ENCODE measurements at regions not wholly inside any gene's neighbourhood (a gene's known extent, or its start where the extent isn't known, plus 50 kb on each side); places are given as distances from the start of the nearest gene placed in this dataset.
A peak's percentile ranks its signal among the peaks of the same experiment; 100 is the strongest.
"Not testable (repeated sequence)": the region's sequence is repeated elsewhere in the genome, so short reads cannot be mapped to it uniquely, and the experiment has no call there.

GRCh38 chr5:142259758-142260157, 65.1 kb downstream of the SPRY4 start:
- Mint-ChIP-seq H3K36me3 (peaks cover 5 to 6% of the 10 kb centered on the region in 2 donors), H3K27ac (no peak overlapping the region), H3K9me3 (peaks cover 3 to 5% of the 10 kb centered on the region in 2 donors)
- DNase-seq (ENCODE audit: low spot score in 2 of 2) (no peak), ATAC-seq (no peak)

- DNase-seq (ENCODE audit: low spot score in 2 of 2): no peak
- Mint-ChIP-seq H3K36me3 (peaks cover 5 to 6% of the 10 kb centered on the region in 2 donors), H3K9me3 (peaks cover 3 to 5% of the 10 kb centered on the region in 2 donors), H3K27ac (peak overlapping the region in 1 of 2 donors; percentile 37)
- no peak for ATAC-seq
Observed at GRCh38 chr5:142255831-142256230, 69.0 kb downstream of the SPRY4 start.

DNA sequence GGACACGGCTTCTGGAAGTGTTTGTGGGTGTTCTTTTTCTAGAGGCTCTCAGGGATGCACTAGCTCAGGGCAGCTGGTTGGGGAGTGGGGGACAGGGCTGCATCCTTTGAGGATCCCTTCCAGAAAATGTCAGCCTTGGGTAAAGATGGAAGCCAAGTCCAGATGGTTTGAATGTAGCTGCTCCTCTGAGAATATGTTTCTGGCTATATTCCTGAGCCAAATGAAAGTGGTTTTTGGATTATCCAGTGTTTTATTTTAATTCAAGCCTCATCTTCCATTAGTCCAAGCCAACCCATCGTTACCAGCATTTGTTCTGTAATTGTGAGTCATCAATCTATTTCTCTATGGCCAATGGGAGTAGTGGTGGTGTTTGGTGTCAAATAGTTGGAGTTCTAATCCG, 70.4 kb downstream of the SPRY4 start:
- DNase-seq (ENCODE audit: low spot score in 2 of 2) (no peak), ATAC-seq (no peak)
- Mint-ChIP-seq H3K9me3 (peaks cover 3 to 5% of the 10 kb centered on the region in 2 donors), H3K36me3 (peaks cover 5 to 6% of the 10 kb centered on the region in 2 donors), H3K27ac (no peak overlapping the region)

DNA sequence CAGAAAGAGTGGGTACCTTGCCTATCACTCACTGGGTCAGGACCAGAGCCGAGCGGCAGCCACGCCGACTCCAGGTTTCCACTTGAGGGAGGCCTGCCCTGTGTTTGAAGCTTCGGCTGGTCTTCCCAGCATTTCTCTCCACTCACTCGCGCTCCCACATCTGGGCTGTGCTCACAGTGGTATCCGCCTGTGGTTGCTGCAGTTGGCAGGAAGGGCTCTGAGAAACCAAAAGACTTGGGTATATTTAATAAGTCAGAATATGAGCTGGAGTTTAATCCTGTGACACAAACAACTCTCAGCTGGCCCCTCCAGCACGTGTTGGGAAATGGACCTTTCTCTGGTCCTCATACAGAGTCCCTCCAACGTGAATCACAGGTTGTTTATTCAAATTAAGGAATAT, 70.9 kb downstream of the SPRY4 start:
- Mint-ChIP-seq H3K9me3 (peaks cover 3 to 5% of the 10 kb centered on the region in 2 donors), H3K36me3 (peaks cover 5 to 6% of the 10 kb centered on the region in 2 donors), H3K27ac (no peak overlapping the region)
- ATAC-seq (no peak), DNase-seq (ENCODE audit: low spot score in 2 of 2) (no peak)

- H3K27ac Mint-ChIP-seq: no peak overlapping the region
- H3K9me3 Mint-ChIP-seq: no peaks in the 10 kb centered on the region
- DNase-seq (ENCODE audit: low spot score in 2 of 2) (no peak), ATAC-seq (no peak)
- no peaks in the 10 kb centered on the region for H3K36me3 Mint-ChIP-seq
Observed at GRCh38 chr5:142250119-142250518, 74.7 kb downstream of the SPRY4 start.

GRCh38 chr5:142248853-142249462, 75.9 kb downstream of the SPRY4 start:
- ATAC-seq (no peak), DNase-seq (ENCODE audit: low spot score in 2 of 2) (no peak)
- Mint-ChIP-seq H3K9me3 (no peaks in the 10 kb centered on the region), H3K27ac (no peak overlapping the region), H3K36me3 (no peaks in the 10 kb centered on the region)

DNA sequence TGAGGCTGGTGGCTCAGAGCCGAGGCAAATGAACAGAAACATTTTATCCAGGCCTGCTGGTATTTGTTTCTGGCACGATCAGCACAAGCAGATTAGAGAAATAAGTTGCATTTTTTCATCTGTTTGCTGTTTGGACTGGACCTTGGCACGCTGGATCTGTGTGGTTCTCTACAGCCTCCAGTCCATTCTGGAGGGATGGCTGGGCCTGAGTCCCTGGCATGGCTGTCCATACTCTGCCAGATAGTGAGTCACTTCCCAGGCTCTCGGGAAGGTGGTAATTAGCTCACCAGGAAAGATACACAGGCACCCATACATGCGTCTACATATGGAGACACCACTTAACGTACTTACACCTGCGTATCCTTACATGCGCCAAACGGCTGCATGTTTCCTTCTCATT, 78.6 kb downstream of the SPRY4 start:
- peak overlapping the region in 1 of 2 donors; percentile 60 for H3K27ac Mint-ChIP-seq
- DNase-seq (ENCODE audit: low spot score in 2 of 2) (no peak), ATAC-seq (no peak)
- no peaks in the 10 kb centered on the region for H3K36me3 Mint-ChIP-seq
- H3K9me3 Mint-ChIP-seq: no peaks in the 10 kb centered on the region

DNA sequence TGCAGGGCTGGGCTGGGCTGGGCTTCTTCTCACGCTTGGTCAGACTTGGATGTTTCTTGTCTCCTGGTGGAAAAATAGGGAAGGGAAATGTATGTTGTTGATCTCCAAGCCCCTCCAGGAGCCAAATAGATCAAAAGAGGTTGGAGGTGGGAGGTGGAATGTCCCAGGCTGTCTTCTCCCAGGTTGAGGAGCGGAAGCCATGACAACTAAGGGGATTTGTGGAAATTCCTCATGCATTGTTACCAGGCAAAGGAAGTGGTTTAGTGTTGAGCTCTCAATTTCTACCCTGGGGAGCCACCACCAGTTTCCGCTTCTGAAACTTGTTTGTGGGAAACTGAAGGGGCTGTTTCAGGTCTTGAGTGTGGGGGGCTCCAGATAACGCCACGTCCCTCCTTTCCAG, 79.0 kb downstream of the SPRY4 start:
- DNase-seq (ENCODE audit: low spot score in 2 of 2): no peak
- H3K27ac Mint-ChIP-seq: no peak overlapping the region
- H3K9me3 Mint-ChIP-seq: no peaks in the 10 kb centered on the region
- H3K36me3 Mint-ChIP-seq: no peaks in the 10 kb centered on the region
- ATAC-seq: no peak

- DNase-seq (ENCODE audit: low spot score in 2 of 2) (no peak), ATAC-seq (no peak)
- Mint-ChIP-seq H3K36me3 (no peaks in the 10 kb centered on the region), H3K27ac (no peak overlapping the region), H3K9me3 (no peaks in the 10 kb centered on the region)
Observed at GRCh38 chr5:142244440-142244839, 80.4 kb downstream of the SPRY4 start.

- Mint-ChIP-seq H3K9me3 (no peaks in the 10 kb centered on the region), H3K27ac (no peak overlapping the region), H3K36me3 (no peaks in the 10 kb centered on the region)
- DNase-seq (ENCODE audit: low spot score in 2 of 2) (no peak), ATAC-seq (no peak)
Observed at GRCh38 chr5:142242272-142242671, 82.5 kb downstream of the SPRY4 start.

DNA sequence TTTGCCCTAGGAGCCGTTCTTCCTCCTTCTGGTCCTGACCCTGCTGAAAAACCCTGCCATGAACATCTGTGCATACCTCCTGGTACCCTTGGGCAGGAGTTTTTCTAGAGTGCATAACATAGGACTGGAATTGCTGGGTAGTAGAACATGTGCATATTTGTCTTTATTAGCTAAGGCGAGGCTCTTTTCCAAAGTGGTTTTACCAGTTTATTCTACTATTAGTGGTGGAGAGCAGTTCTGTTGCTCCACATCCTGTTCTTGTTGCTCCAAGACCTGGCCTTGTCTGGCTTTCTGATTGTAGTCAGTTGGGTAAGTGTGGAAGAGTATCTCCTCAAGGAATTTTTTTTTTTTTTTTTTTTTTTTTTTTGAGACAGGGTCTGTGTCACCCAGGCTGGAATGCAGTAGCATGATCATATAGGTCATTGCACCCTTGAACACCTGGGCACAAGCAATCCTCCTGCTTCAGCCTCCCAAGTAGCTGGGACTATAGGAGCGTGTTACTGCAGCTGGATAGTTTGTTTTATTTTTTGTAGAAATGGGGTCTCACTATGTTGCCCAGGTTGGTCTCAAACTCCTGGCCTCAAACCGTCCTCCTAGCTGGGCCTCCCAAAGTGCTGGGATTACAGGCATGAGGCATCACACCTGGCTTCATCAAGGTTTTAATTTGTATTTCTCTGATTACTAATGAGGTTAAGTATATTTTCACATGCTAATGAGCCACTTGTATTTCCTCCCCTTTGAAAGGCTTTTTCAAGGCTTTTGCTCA, 85.2 kb downstream of the SPRY4 start:
- ATAC-seq (no peak), DNase-seq (ENCODE audit: low spot score in 2 of 2) (no peak)
- Mint-ChIP-seq H3K9me3 (no peaks in the 10 kb centered on the region), H3K27ac (no peak overlapping the region), H3K36me3 (no peaks in the 10 kb centered on the region)

- DNase-seq (ENCODE audit: low spot score in 2 of 2) (no peak), ATAC-seq (no peak)
- Mint-ChIP-seq H3K9me3 (no peaks in the 10 kb centered on the region), H3K27ac (no peak overlapping the region), H3K36me3 (no peaks in the 10 kb centered on the region)
Observed at GRCh38 chr5:142237707-142238106, 87.1 kb downstream of the SPRY4 start.

- H3K9me3 Mint-ChIP-seq; H3K27ac Mint-ChIP-seq; DNase-seq (ENCODE audit: low spot score in 2 of 2); H3K36me3 Mint-ChIP-seq; ATAC-seq: not testable (repeated sequence)
Observed at GRCh38 chr5:142236673-142237290, 88.0 kb downstream of the SPRY4 start.

- Mint-ChIP-seq H3K9me3 (no peaks in the 10 kb centered on the region), H3K27ac (no peak overlapping the region), H3K36me3 (no peaks in the 10 kb centered on the region)
- ATAC-seq (no peak), DNase-seq (ENCODE audit: low spot score in 2 of 2) (no peak)
Observed at GRCh38 chr5:142235870-142236672, 88.8 kb downstream of the SPRY4 start.

DNA sequence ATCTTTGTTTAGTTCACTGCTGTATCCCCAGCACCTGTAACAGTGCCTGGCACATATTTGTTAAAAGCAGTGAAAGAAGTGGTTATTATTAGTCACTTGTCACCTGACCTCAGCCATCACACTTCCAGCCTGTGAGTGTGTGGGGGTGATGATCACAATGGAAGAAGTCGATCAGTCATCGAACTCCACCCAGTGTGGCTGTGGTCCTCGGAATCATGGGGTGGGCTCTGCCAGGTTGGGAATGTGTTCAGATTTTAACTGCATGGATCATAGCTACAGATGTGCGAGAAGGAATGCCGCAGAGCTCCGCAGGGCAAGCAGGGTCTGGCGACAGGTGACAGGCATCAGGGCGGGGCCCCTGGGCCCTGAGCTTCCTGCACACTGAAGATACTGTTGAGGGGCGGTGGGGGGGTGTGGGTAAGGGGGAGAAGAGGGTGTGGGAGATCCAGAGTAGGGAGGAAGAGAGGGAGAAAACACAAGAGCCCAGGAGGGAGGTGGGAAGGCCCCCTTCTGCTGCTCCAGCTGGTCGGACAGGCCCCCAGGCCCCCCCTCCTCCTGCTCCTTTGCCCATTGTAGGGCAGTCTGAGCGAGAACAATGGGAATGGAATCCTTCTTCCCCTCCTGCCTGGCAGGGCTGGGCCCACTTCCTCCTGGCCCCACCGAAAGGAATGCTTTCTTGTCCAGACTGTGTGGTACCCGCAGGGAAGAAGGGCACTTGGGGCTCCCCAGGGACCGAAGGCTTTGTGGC, 89.6 kb downstream of the SPRY4 start:
- DNase-seq (ENCODE audit: low spot score in 2 of 2) (peak in 1 of 2 donors; percentile 10), ATAC-seq (peak; percentile 80 to 88)
- H3K36me3 Mint-ChIP-seq: no peaks in the 10 kb centered on the region
- no peak overlapping the region for H3K27ac Mint-ChIP-seq
- H3K9me3 Mint-ChIP-seq: no peaks in the 10 kb centered on the region

All from activated naive CD4-positive, alpha-beta T cell treated with anti-CD3 and anti-CD28 coated beads, Interleukin-2, amount 50 U/mL, for 72 hours (primary cell).